ENCODE measurements at regions not wholly inside any gene's neighbourhood (a gene's known extent, or its start where the extent isn't known, plus 50 kb on each side); places are given as distances from the start of the nearest gene placed in this dataset.

- no peak for DNase-seq
These were observed 181.4 kb downstream of the GRB14 start for GRCh38 chr2:164439885-164440284.

GRCh38 chr2:164439235-164439634 lies 182.0 kb downstream of the GRB14 start:
- no peak for DNase-seq

DNA sequence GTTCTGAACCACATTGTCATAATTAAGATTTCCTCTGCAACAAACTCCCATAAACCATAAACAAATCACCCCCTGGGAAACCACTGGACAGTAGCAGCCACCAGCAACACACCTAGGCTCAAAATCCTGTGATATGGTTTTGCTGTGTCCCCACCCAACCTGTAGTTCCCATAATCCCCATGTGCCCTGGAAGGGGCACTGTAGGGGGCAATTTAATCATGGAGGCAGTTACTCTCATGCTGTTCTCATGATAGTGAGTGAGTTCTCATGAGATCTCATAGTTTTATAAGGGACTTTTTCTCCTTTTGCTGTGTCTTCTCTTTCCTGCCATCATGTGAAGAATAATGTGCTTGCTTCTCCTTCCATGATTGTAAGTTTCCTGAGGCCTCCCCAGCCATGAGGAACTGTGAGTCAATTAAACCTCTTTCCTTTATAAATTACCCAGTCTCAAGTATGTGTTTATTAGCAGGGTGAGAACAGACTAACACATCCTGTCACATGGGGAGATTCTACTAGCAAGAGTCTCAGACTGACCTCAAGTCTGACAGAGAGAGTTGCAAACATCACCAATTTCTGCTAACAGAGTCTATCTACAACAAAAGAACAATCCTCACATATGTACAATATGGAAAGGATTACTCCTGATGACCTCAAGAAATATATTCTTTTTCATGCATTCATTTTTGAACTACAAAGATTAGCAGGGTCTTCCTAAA lies 182.6 kb downstream of the GRB14 start:
- no peak for DNase-seq

- DNase-seq: no peak
These were observed 185.2 kb downstream of the GRB14 start for GRCh38 chr2:164436131-164436530.

DNA sequence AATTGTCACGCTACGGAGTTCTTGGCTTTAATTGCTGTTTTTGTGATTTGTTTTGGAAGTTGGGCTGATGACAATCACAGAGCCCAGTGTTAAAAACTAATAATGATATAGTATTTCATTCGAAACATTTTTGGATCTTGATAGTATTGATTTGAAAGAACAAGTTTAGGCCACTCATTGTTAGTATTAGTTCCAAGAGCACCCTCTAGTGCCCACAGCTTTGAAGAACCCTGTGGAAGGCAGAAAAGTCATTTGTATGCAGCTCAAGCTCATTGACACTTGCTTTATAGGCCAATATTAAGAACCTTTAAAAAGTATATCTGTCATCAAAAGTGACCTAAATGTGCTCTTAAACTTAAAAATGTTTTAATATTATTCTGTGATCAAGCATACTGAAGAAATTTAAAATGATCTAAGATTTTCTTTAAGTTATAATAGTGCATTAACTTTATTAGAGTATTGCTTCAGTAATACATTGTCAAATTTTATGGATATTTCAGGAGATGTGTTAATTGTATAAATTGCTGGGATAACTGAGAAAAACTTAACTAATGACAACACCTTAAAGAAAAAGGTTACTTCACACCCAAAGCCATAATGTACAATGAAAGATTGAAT lies 191.0 kb downstream of the GRB14 start:
- DNase-seq: peak; percentile 56 to 69

DNA sequence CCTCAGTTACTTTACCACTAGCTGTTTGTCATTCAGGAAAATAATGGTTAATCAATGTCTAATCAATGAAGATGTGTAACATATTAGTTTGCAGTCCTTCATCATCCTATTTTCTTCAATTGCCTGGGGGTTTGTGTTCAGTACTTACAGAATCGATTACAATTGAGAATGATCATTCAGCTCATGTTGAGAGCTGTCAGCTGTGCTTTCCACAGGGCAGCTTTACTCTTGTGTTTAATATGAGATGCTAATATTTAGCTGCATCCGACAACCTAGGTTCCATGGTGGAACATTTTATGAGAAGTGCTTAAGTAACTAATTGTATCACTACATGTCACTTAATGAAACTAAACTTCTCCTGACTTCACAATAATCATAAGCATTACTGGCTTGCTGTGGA lies 191.9 kb downstream of the GRB14 start:
- no peak for DNase-seq

- no peak for DNase-seq
These were observed 194.2 kb downstream of the GRB14 start for GRCh38 chr2:164427111-164427510.

- DNase-seq: no peak
These were observed 200.5 kb downstream of the GRB14 start for GRCh38 chr2:164420787-164421186.

GRCh38 chr2:164412831-164413230 lies 208.5 kb downstream of the GRB14 start:
- no peak for DNase-seq

DNA sequence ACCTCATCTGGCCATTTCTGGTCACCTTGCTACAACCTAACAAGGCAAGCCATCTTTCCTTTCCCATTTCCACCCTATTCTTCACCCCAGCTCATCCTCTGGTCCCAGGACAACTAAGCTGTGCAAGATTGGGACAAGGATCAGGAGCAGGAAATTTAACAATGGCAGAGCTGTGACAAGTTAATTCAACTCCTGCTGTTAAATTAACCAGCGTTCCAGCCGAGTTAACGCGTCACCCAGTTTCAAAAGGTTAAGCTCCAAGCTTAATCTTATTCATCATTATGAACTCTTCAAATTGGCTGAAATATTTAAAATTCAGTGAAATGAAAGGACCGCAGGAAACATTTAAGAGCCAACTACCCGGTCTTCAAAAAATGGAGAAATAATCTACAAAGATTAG lies 231.9 kb downstream of the GRB14 start:
- DNase-seq: no peak

- no peak for DNase-seq
These were observed 232.8 kb downstream of the GRB14 start for GRCh38 chr2:164388511-164388910.

- no peak for DNase-seq
These were observed 235.1 kb downstream of the GRB14 start for GRCh38 chr2:164386231-164386630.

DNA sequence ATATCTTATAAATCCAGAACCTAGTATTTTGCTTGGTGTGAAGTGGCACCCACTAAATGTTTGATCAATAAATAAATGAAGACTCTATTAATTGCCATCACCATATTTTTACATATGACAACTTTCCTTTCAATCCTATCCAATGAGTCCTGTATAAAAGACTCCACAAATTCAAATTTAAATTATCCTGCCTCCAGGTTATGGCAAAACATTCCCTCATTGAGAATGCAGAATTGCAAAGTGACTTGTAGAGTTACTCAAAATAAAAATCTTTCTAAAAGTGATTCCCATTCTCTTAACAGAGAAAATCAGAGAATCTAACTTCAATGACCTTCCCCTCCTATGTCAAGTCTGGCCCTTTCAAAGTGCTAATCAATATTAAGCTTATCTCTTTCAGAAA lies 236.8 kb downstream of the GRB14 start:
- no peak for DNase-seq

DNA sequence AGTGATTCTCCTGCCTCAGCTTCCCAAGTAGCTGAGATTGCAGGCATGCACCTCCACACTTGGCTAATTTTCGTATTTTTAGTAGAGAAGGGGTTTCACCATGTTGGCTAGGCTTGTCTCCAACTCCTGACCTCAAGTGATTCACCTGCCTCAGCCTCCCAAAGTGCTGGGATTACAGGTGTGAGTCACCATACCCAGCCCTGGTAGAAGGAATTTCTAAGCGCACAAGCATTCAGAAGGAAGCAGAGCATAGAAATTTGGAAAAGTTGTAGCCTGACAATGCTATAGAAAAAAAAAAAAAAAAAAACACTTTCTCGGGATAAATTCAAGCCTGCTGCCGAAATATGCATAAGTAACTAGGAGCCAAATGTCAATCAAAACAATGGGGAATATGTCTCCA lies 249.4 kb downstream of the GRB14 start:
- DNase-seq: no peak

- no peak for DNase-seq
These were observed 251.9 kb downstream of the GRB14 start for GRCh38 chr2:164369366-164369765.

- no peak for DNase-seq
These were observed 252.4 kb downstream of the GRB14 start for GRCh38 chr2:164368896-164369295.

DNA sequence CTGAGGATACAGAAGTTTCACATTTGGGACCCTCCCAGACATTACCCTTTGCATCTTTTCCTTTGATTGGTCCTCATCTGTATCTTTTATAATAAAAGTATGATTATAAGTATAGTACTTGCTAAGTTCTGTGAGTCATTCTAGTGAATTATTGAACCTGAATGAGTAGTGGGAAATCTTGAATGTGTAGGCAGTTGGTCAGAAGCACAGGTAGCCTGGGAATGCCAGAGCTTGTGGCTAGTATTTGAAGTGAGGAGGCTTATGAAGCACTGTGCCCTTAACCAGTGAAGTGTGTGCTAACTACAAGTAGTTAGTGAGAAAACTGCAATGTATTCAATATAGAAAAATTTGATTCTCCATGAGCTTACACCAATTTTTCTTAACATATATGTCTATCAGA lies 257.6 kb downstream of the GRB14 start:
- no peak for DNase-seq

GRCh38 chr2:164351536-164351935 lies 269.7 kb downstream of the GRB14 start:
- DNase-seq: no peak

DNA sequence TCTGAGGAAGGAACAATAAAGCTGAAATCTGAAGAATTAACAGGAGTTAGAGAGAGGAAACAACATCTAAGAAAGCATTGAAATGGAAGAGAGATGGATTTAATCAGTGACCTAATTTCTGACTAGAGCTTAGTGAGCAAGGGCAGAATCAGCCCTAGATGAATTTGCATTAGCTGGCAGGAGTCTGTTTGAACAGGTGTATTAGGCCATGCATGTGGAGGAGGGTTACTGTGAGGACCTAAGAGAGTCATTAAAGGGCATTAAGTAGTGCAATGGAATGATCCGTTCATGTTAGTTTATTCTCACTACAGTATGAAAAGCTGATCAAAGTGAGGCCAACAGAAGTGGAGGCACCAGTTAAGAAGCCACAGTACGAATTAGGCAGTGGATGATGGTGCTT lies 285.3 kb downstream of the GRB14 start:
- DNase-seq: no peak

GRCh38 chr2:164335128-164335527 lies 286.2 kb downstream of the GRB14 start:
- DNase-seq: no peak

DNA sequence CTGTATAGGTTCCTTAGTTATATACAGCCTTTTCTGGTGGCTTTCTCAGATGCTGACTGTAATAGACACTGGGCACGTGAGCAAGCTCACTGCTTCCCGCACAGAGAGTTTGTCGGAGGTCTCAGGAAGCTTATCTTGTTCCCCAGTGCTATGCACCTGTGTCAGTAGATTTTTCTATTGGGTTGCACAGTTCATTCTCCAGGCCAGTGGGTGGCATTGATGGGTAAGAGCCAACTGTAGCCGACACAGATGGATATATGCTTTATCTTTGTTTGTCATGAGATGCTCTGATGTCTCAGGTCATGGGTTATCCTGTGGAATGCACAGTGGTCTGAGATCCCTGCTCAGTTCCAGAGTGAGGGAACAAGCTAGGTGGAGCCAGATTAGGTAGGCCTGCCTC lies 293.0 kb downstream of the GRB14 start:
- no peak for DNase-seq

- no peak for DNase-seq
These were observed 297.3 kb downstream of the GRB14 start for GRCh38 chr2:164323978-164324377.

- peak; percentile 56 to 84 for DNase-seq
These were observed 307.1 kb downstream of the GRB14 start for GRCh38 chr2:164314148-164314547.

DNA sequence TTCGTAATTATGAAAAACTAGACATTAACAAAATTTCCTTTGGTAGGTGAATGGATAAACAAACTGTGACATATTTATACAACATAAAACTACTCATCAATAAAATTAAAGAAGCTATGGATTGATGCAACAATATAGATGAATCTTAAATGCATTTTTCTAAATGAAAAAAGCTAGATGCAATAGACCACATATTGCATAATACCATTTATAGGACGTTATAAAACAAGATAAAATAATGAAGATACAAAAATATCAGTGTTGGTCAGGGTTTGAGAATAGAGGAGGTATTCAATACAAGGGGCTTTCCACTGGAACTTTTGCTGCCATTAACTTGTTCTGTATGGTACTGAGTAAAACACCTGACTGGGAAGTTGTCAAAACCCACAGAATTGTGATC lies 314.4 kb downstream of the GRB14 start:
- DNase-seq: no peak

GRCh38 chr2:164302786-164303185 lies 318.5 kb downstream of the GRB14 start:
- no peak for DNase-seq

Data from NCI-H446 (cell line).